ENCODE measurements at regions not wholly inside any gene's neighbourhood (a gene's known extent, or its start where the extent isn't known, plus 50 kb on each side); places are given as distances from the start of the nearest gene placed in this dataset.

GRCh38 chr12:106000382-106001104 lies 138.2 kb downstream of the NUAK1 start:
- no peak for ATAC-seq
- Histone ChIP-seq H3K27me3 (no peaks in the 10 kb centered on the region), H3K4me3 (no peak overlapping the region), H3K36me3 (no peaks in the 10 kb centered on the region), H3K9me3 (no peaks in the 10 kb centered on the region), H3K27ac (no peak overlapping the region), H3K4me1 (no peaks in the 10 kb centered on the region)
- WGBS, 2 donors (ENCODE audit: low coverage in 1 of 2), result 87 to 90% methylated on average over 3 of the region's 3 CpGs
- TF ChIP-seq CTCF (IDR thresholded peaks at IDR 0.05), result no peak
- no peak for TF ChIP-seq EP300 (IDR thresholded peaks at IDR 0.05)
- TF ChIP-seq POLR2AphosphoS5 (IDR thresholded peaks at IDR 0.05), result no peak
- no peak for TF ChIP-seq POLR2A (IDR thresholded peaks at IDR 0.05)

- no peak overlapping the region for H3K27ac ChIP-seq
- ATAC-seq, result no peak
Measured at GRCh38 chr12:106001105-106001836, 137.5 kb downstream of the NUAK1 start.

GRCh38 chr12:106001837-106002218 lies 136.9 kb downstream of the NUAK1 start:
- Histone ChIP-seq H3K27me3 (no peaks in the 10 kb centered on the region), H3K27ac (no peak overlapping the region), H3K4me3 (no peak overlapping the region), H3K4me1 (no peaks in the 10 kb centered on the region), H3K36me3 (no peaks in the 10 kb centered on the region), H3K9me3 (no peaks in the 10 kb centered on the region)
- ATAC-seq, result no peak
- TF ChIP-seq CTCF (IDR thresholded peaks at IDR 0.05) (no peak), POLR2A (IDR thresholded peaks at IDR 0.05) (no peak), POLR2AphosphoS5 (IDR thresholded peaks at IDR 0.05) (no peak), EP300 (IDR thresholded peaks at IDR 0.05) (no peak)
- WGBS, 2 donors (ENCODE audit: low coverage in 1 of 2), result 76 to 100% methylated on average over 1 to 3 of the region's 3 CpGs

More at GRCh38 chr12:106001105-106001836, 137.5 kb downstream of the NUAK1 start:
- 65 to 89% methylated on average over 1 to 2 of the region's 2 CpGs for WGBS, 2 donors (ENCODE audit: low coverage in 1 of 2)
- Histone ChIP-seq H3K4me1 (no peaks in the 10 kb centered on the region), H3K36me3 (no peaks in the 10 kb centered on the region), H3K9me3 (no peaks in the 10 kb centered on the region), H3K4me3 (no peak overlapping the region), H3K27me3 (no peaks in the 10 kb centered on the region)
- no peak for TF ChIP-seq CTCF (IDR thresholded peaks at IDR 0.05)
- TF ChIP-seq POLR2AphosphoS5 (IDR thresholded peaks at IDR 0.05), result no peak
- TF ChIP-seq POLR2A (IDR thresholded peaks at IDR 0.05), result no peak
- TF ChIP-seq EP300 (IDR thresholded peaks at IDR 0.05), result no peak

GRCh38 chr12:106003297-106003696 lies 135.5 kb downstream of the NUAK1 start:
- Histone ChIP-seq H3K4me1 (no peaks in the 10 kb centered on the region), H3K36me3 (no peaks in the 10 kb centered on the region), H3K4me3 (no peak overlapping the region), H3K27me3 (no peaks in the 10 kb centered on the region), H3K9me3 (no peaks in the 10 kb centered on the region), H3K27ac (no peak overlapping the region)
- 85 to 90% methylated on average over 3 of the region's 3 CpGs for WGBS, 2 donors (ENCODE audit: low coverage in 1 of 2)
- ATAC-seq, result no peak
- TF ChIP-seq CTCF (IDR thresholded peaks at IDR 0.05), result no peak
- no peak for TF ChIP-seq EP300 (IDR thresholded peaks at IDR 0.05)
- no peak for TF ChIP-seq POLR2A (IDR thresholded peaks at IDR 0.05)
- no peak for TF ChIP-seq POLR2AphosphoS5 (IDR thresholded peaks at IDR 0.05)

- H3K4me3 ChIP-seq, result no peak overlapping the region
- H3K4me1 ChIP-seq, result no peaks in the 10 kb centered on the region
- H3K36me3 ChIP-seq, result no peaks in the 10 kb centered on the region
- ATAC-seq, result no peak
- no peak for TF ChIP-seq CTCF (IDR thresholded peaks at IDR 0.05)
- no peak for TF ChIP-seq POLR2A (IDR thresholded peaks at IDR 0.05)
- no peak for TF ChIP-seq EP300 (IDR thresholded peaks at IDR 0.05)
- no peak for TF ChIP-seq POLR2AphosphoS5 (IDR thresholded peaks at IDR 0.05)
- H3K27me3 ChIP-seq, result no peaks in the 10 kb centered on the region
- H3K9me3 ChIP-seq, result no peaks in the 10 kb centered on the region
- H3K27ac ChIP-seq, result no peak overlapping the region
Measured at GRCh38 chr12:106004289-106004688, 134.5 kb downstream of the NUAK1 start.
